ENCODE measurements at regions not wholly inside any gene's neighbourhood (a gene's known extent, or its start where the extent isn't known, plus 50 kb on each side); places are given as distances from the start of the nearest gene placed in this dataset.
"Not testable (repeated sequence)": the region's sequence is repeated elsewhere in the genome, so short reads cannot be mapped to it uniquely, and the experiment has no call there.

GRCh38 chr2:179322289-179322688, 57.7 kb upstream of the SESTD1 start:
- no peak overlapping the region for H3K4me2 ChIP-seq
- WGBS (ENCODE audit: missing lambda C conversion rate): 62% methylated on average over 5 of the region's 5 CpGs
- no peak for ATAC-seq
- TF ChIP-seq EP300 (IDR thresholded peaks at IDR 0.05) (no peak), HDAC2 (IDR thresholded peaks at IDR 0.05) (no peak), POLR2A (IDR thresholded peaks at IDR 0.05; ENCODE audit: low read length) (no peak), NR3C1 (IDR thresholded peaks at IDR 0.05) (no peak), FOSB (CRISPR knock-in tag; IDR thresholded peaks at IDR 0.05) (no peak), JUNB (IDR thresholded peaks at IDR 0.05) (no peak), NPAS2 (CRISPR knock-in tag; IDR thresholded peaks at IDR 0.05; ENCODE audit: borderline replicate concordance) (no peak), HOXB13 (CRISPR knock-in tag; IDR thresholded peaks at IDR 0.05; ENCODE audit: low read depth) (no peak), MAX (IDR thresholded peaks at IDR 0.05) (no peak), HMGXB4 (CRISPR knock-in tag; IDR thresholded peaks at IDR 0.05; ENCODE audit: borderline replicate concordance) (no peak), MAFK (IDR thresholded peaks at IDR 0.05; ENCODE audit: partially characterized antibody) (no peak), CEBPB (IDR thresholded peaks at IDR 0.05) (no peak), FOSL2 (IDR thresholded peaks at IDR 0.05) (no peak), FOSL2 (CRISPR knock-in tag; IDR thresholded peaks at IDR 0.05) (no peak), TP53 (CRISPR knock-in tag; IDR thresholded peaks at IDR 0.05) (no peak), ZC3H11A (IDR thresholded peaks at IDR 0.05) (no peak), ZFP36 (IDR thresholded peaks at IDR 0.05; ENCODE audit: borderline replicate concordance, partially characterized antibody) (no peak), HES2 (IDR thresholded peaks at IDR 0.05) (no peak), ESRRA (IDR thresholded peaks at IDR 0.05; ENCODE audit: borderline replicate concordance, low read length) (no peak), EHF (CRISPR knock-in tag; IDR thresholded peaks at IDR 0.05) (no peak)
- no peak for FAIRE-seq
- POLR2A ChIA-PET: no interaction called here
- H3K4me1 ChIP-seq: no peaks in the 10 kb centered on the region
- CTCF ChIA-PET: no interaction called here
- H3K9me3 ChIP-seq: no peaks in the 10 kb centered on the region
- no peak for DNase-seq (ENCODE audit: low read depth in 1 of 2, low spot score in 1 of 2)
- H3K4me3 ChIP-seq: no peak overlapping the region
- H3K27ac ChIP-seq: no peak overlapping the region

- H3K9me3 ChIP-seq; H3K4me1 ChIP-seq; DNase-seq (ENCODE audit: low read depth in 1 of 2, low spot score in 1 of 2); H3K4me3 ChIP-seq; H3K27ac ChIP-seq; ATAC-seq; H3K4me2 ChIP-seq; FAIRE-seq; CTCF ChIA-PET; POLR2A ChIA-PET: not testable (repeated sequence)
- WGBS (ENCODE audit: missing lambda C conversion rate): 35% methylated on average over 3 of the region's 3 CpGs
These were observed 56.4 kb upstream of the SESTD1 start for GRCh38 chr2:179321034-179321433.

- H3K27ac ChIP-seq; ATAC-seq; H3K4me1 ChIP-seq; H3K4me2 ChIP-seq; FAIRE-seq; CTCF ChIA-PET; POLR2A ChIA-PET; H3K4me3 ChIP-seq; H3K9me3 ChIP-seq; DNase-seq (ENCODE audit: low read depth in 1 of 2, low spot score in 1 of 2): not testable (repeated sequence)
- 42% methylated on average over 9 of the region's 9 CpGs for WGBS (ENCODE audit: missing lambda C conversion rate)
These were observed 50.1 kb upstream of the SESTD1 start for GRCh38 chr2:179314729-179315128.

Measured in A549 (cell line).